ENCODE measurements at regions not wholly inside any gene's neighbourhood (a gene's known extent, or its start where the extent isn't known, plus 50 kb on each side); places are given as distances from the start of the nearest gene placed in this dataset.
A peak's percentile ranks its signal among the peaks of the same experiment; 100 is the strongest.

DNA sequence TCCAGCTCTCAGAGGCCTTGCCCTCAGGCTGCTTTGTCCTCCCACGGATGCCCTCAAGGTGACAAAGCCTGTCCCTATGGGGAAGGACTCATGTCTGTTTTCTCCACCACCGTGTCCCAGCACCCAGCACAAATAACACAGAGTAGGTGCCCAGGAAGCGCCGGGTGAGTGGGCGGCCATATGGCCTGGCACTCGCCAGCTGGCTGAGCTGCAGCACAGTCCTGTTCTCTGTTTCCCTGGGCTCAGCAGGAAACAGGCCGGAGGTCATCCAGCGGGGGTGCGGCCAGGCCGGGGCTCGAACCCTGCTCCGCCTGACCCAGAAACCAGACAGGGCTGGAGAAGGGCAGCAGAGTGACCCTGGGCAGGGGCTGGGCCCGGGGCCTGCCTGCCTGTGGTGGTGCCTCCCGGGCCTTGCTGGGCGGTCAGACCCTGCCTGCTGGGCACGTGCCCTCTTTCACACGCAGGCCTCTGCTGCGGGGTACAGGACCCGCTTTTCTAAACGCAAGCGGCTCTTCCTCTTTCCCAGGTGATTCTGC is 139.0 kb upstream of the CIBAR2 start:
- peaks cover 15% of the 10 kb centered on the region for H3K27me3 ChIP-seq (ENCODE audit: control insufficient read depth, insufficient read depth, low read length)
- TF ChIP-seq, protein P1, sequence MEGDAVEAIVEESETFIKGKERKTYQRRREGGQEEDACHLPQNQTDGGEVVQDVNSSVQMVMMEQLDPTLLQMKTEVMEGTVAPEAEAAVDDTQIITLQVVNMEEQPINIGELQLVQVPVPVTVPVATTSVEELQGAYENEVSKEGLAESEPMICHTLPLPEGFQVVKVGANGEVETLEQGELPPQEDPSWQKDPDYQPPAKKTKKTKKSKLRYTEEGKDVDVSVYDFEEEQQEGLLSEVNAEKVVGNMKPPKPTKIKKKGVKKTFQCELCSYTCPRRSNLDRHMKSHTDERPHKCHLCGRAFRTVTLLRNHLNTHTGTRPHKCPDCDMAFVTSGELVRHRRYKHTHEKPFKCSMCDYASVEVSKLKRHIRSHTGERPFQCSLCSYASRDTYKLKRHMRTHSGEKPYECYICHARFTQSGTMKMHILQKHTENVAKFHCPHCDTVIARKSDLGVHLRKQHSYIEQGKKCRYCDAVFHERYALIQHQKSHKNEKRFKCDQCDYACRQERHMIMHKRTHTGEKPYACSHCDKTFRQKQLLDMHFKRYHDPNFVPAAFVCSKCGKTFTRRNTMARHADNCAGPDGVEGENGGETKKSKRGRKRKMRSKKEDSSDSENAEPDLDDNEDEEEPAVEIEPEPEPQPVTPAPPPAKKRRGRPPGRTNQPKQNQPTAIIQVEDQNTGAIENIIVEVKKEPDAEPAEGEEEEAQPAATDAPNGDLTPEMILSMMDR (IDR thresholded peaks at IDR 0.05; ENCODE audit: insufficient read depth, low read length, poor library complexity, severe bottlenecking), result no peak
- H3K4me3 ChIP-seq (ENCODE audit: low read depth, low read length), result no peak overlapping the region
- H3K36me3 ChIP-seq (ENCODE audit: control insufficient read depth, insufficient read depth, low read length), result no peaks in the 10 kb centered on the region
- no peak for DNase-seq (ENCODE audit: low read depth)

DNA sequence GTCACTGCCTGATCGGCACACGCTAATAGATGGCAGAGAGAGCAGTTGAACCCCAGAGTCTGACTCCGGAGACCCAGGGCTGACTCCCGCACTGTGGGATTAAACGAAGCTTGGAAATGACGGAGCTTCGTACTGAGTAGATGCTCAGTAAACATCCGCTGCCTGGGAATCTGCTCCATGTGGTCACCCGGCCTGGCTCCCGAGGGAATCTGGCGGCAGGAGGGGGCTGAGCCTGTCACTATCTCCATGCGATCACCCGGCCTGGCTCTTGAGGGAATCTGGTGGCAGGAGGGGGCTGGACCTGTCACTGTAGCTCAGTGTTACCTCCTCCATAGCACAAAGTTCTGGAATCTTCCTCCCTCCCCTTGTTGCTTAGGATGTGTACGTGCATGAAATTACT is 139.7 kb upstream of the CIBAR2 start:
- DNase-seq (ENCODE audit: low read depth), result no peak
- Histone ChIP-seq H3K36me3 (ENCODE audit: control insufficient read depth, insufficient read depth, low read length) (no peaks in the 10 kb centered on the region), H3K27me3 (ENCODE audit: control insufficient read depth, insufficient read depth, low read length) (peaks cover 11% of the 10 kb centered on the region), H3K4me3 (ENCODE audit: low read depth, low read length) (no peak overlapping the region)
- TF ChIP-seq, protein P1 (IDR thresholded peaks at IDR 0.05; ENCODE audit: insufficient read depth, low read length, poor library complexity, severe bottlenecking), result no peak

- H3K4me3 ChIP-seq (ENCODE audit: low read depth, low read length), result no peak overlapping the region
- TF ChIP-seq, protein P1 (IDR thresholded peaks at IDR 0.05; ENCODE audit: insufficient read depth, low read length, poor library complexity, severe bottlenecking), result no peak
- DNase-seq (ENCODE audit: low read depth), result no peak
- peaks cover 7% of the 10 kb centered on the region for H3K27me3 ChIP-seq (ENCODE audit: control insufficient read depth, insufficient read depth, low read length)
- no peaks in the 10 kb centered on the region for H3K36me3 ChIP-seq (ENCODE audit: control insufficient read depth, insufficient read depth, low read length)
These were observed 140.2 kb upstream of the CIBAR2 start for GRCh38 chr16:85252461-85252860.

DNA sequence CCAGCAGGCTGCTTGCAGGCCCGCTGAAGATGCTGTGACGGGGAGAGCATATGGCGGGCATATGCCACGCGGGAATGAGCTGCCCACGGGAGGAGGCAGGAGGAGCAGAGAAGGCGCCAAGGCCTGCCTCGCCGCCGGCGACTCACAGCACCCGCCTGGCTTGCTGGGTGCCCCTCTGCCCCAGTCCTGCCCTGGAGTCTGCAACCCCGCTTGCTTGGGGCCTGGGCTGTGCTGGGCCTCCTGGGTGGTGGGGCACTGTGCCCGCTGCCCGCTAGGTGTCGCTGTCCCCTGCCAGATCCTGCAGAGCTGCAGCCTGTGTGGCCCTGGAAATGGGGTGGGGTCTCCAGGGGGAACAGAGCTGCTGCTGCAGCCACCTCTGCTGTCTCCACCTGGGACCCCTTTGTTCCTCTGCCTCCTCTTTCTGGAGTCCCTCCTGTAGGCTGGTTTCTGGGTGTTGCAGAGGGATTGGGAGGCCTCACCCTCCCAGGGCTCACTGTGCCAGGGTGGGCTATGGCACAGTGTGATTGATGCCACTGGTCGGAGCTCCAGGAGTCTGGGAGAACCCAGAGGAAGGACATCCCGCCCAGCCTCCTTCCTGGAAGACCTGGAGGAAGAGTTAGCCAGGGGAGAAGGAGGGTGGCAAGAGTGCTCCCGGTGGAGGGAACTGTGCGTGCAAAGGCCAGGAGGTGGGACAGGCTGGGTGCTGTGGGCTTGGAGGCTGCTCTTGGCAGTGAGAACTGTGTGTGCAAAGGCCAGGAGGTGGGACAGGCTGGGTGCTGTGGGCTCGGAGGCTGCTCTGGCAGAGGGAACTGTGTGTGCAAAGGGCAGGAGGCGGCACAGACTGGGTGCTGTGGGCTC is 141.0 kb upstream of the CIBAR2 start:
- Histone ChIP-seq H3K27me3 (ENCODE audit: control insufficient read depth, insufficient read depth, low read length) (peaks cover 9% of the 10 kb centered on the region), H3K4me3 (ENCODE audit: low read depth, low read length) (no peak overlapping the region), H3K36me3 (ENCODE audit: control insufficient read depth, insufficient read depth, low read length) (no peaks in the 10 kb centered on the region)
- TF ChIP-seq, protein P1 (IDR thresholded peaks at IDR 0.05; ENCODE audit: insufficient read depth, low read length, poor library complexity, severe bottlenecking), result peak; percentile 94
- DNase-seq (ENCODE audit: low read depth), result no peak

DNA sequence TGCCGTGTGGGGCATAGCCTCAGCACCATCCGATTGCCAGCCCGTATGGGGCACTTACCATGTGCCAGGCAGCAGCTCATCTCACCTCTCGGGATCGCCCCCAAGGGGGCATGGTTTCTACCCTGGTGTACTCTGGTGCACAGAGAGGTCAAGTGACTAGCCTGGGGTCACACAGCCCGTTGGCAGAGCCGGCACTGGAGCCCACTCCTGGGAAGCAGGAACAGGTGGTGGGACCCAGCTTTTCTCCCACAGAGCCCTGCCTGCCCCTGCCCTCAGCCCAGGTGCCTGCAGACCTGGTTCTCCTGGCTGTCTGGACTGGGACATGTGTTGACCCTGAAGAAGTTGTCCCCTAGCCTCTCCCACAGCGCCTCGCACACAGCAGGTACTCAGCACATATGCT is 141.8 kb upstream of the CIBAR2 start:
- Histone ChIP-seq H3K36me3 (ENCODE audit: control insufficient read depth, insufficient read depth, low read length) (no peaks in the 10 kb centered on the region), H3K4me3 (ENCODE audit: low read depth, low read length) (no peak overlapping the region), H3K27me3 (ENCODE audit: control insufficient read depth, insufficient read depth, low read length) (peaks cover 17% of the 10 kb centered on the region)
- TF ChIP-seq, protein P1 (IDR thresholded peaks at IDR 0.05; ENCODE audit: insufficient read depth, low read length, poor library complexity, severe bottlenecking), result no peak
- no peak for DNase-seq (ENCODE audit: low read depth)

Data from kidney epithelial cell (primary cell).